PFSK-1 (cell line): ENCODE measurements at regions not wholly inside any gene's neighbourhood (a gene's known extent, or its start where the extent isn't known, plus 50 kb on each side); places are given as distances from the start of the nearest gene placed in this dataset.

Experiments used
- POLR2AphosphoS5 ChIP-seq: IDR thresholded peaks from 2 replicates; pipeline ENCODE4 v1.6.1; 2012; ENCODE audit warnings: low read depth, mild to moderate bottlenecking, control low read depth, low read length, moderate library complexity
- REST ChIP-seq, 2 experiments: IDR thresholded peaks; 2 replicates each; pipeline versions ENCODE4 v1.6.1 to v1.8.0; 2011 to 2012; ENCODE audit warnings: low read depth in 2 of 2, low read length in 2 of 2, control low read depth in 1 of 2, inconsistent platforms in 1 of 2, mild to moderate bottlenecking in 1 of 2, moderate library complexity in 1 of 2; ENCODE audit not compliant: insufficient read depth in 1 of 2
- SIN3A ChIP-seq: IDR thresholded peaks from 2 replicates; pipeline ENCODE4 v1.6.1; 2012; ENCODE audit warnings: mild to moderate bottlenecking, low read length, moderate library complexity, borderline replicate concordance; ENCODE audit not compliant: insufficient read depth
- TAF1 ChIP-seq: IDR thresholded peaks from 2 replicates; pipeline ENCODE4 v1.6.1; 2012; ENCODE audit warnings: low read length, control low read depth, borderline replicate concordance; ENCODE audit not compliant: insufficient read depth

- TF ChIP-seq POLR2AphosphoS5 (no peak), REST (IDR thresholded peaks at IDR 0.05; ENCODE audit: insufficient read depth in 1 of 2, low read depth in 2 of 2, low read length in 2 of 2) (no peak), TAF1 (no peak), SIN3A (no peak)
Observed at GRCh38 chr10:42938351-42938750, 138.5 kb upstream of the RET start.
